ENCODE measurements at regions not wholly inside any gene's neighbourhood (a gene's known extent, or its start where the extent isn't known, plus 50 kb on each side); places are given as distances from the start of the nearest gene placed in this dataset.
"Not testable (repeated sequence)": the region's sequence is repeated elsewhere in the genome, so short reads cannot be mapped to it uniquely, and the experiment has no call there.

- H3K4me3 ChIP-seq (ENCODE audit: low read depth, low read length) = not testable (repeated sequence)
Observed at GRCh38 chr2:58318949-58319348, 77.8 kb upstream of the FANCL start.

GRCh38 chr2:58313926-58314325, 72.8 kb upstream of the FANCL start:
- H3K4me3 ChIP-seq (ENCODE audit: low read depth, low read length) = no peak overlapping the region

- H3K4me3 ChIP-seq (ENCODE audit: low read depth, low read length) = no peak overlapping the region
Observed at GRCh38 chr2:58308435-58308834, 67.3 kb upstream of the FANCL start.

- H3K4me3 ChIP-seq (ENCODE audit: low read depth, low read length) = no peak overlapping the region
Observed at GRCh38 chr2:58304843-58305242, 63.7 kb upstream of the FANCL start.

GRCh38 chr2:58299123-58299522, 58.0 kb upstream of the FANCL start:
- H3K4me3 ChIP-seq (ENCODE audit: low read depth, low read length) = no peak overlapping the region

GRCh38 chr2:58293056-58293455, 51.9 kb upstream of the FANCL start:
- H3K4me3 ChIP-seq (ENCODE audit: low read depth, low read length) = no peak overlapping the region

GRCh38 chr2:58291726-58292438, 50.8 kb upstream of the FANCL start:
- H3K4me3 ChIP-seq (ENCODE audit: low read depth, low read length) = no peak overlapping the region
